ENCODE measurements at regions not wholly inside any gene's neighbourhood (a gene's known extent, or its start where the extent isn't known, plus 50 kb on each side); places are given as distances from the start of the nearest gene placed in this dataset.

DNA sequence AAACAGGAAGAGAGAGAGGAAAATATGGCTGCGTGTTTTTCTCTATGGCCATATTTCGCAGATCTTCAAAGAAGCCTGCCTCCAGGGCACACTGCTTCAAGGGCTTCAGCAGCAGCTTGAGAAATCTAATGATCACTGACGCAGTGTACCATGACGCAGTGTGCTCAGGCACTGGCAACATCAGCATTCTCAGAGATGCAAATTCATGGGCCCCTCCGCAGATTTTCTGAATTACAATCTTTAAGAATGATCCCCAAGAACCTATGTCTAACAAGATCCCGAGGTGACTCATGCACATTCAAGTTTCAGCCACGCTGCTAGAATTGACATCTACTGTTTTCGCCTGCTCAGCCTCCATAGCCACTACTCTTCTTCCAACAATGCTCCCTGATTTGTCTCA is 143.9 kb upstream of the ZNF366 start:
- TF ChIP-seq, protein P1, sequence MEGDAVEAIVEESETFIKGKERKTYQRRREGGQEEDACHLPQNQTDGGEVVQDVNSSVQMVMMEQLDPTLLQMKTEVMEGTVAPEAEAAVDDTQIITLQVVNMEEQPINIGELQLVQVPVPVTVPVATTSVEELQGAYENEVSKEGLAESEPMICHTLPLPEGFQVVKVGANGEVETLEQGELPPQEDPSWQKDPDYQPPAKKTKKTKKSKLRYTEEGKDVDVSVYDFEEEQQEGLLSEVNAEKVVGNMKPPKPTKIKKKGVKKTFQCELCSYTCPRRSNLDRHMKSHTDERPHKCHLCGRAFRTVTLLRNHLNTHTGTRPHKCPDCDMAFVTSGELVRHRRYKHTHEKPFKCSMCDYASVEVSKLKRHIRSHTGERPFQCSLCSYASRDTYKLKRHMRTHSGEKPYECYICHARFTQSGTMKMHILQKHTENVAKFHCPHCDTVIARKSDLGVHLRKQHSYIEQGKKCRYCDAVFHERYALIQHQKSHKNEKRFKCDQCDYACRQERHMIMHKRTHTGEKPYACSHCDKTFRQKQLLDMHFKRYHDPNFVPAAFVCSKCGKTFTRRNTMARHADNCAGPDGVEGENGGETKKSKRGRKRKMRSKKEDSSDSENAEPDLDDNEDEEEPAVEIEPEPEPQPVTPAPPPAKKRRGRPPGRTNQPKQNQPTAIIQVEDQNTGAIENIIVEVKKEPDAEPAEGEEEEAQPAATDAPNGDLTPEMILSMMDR (IDR thresholded peaks at IDR 0.05): no peak
- TF ChIP-seq POLR2A (IDR thresholded peaks at IDR 0.05): no peak
